ENCODE measurements at regions not wholly inside any gene's neighbourhood (a gene's known extent, or its start where the extent isn't known, plus 50 kb on each side); places are given as distances from the start of the nearest gene placed in this dataset.

- no peak for TF ChIP-seq CTCF (IDR thresholded peaks at IDR 0.05; ENCODE audit: low read length)
- no peak for TF ChIP-seq EZH2phosphoT487 (IDR thresholded peaks at IDR 0.05; ENCODE audit: low read length)
- TF ChIP-seq EZH2 (optimal IDR thresholded peaks at IDR 0.05; ENCODE audit: low read depth, low read length), result no peak
These were observed 113.9 kb upstream of the MYL2 start, which contains the start of gene CUX2 for GRCh38 chr12:111034083-111034885.

Data from MM.1S (cell line).